OCI-LY1 (cell line): ENCODE measurements at regions not wholly inside any gene's neighbourhood (a gene's known extent, or its start where the extent isn't known, plus 50 kb on each side); places are given as distances from the start of the nearest gene placed in this dataset.

ENCODE experiments used
- H2AFZ ChIP-seq: fragments of 200-600 bp; sonication (generic), shearing (Covaris generic); 2 replicates; pipeline ENCODE4 v1.6.0; 2014; ENCODE audit warnings: antibody characterized with exemption, mild to moderate bottlenecking, low read length
- H3F3A ChIP-seq: fragments of 200-600 bp; sonication (generic), shearing (Covaris generic); 2 replicates; pipeline ENCODE4 v1.6.0; 2014; ENCODE audit warnings: mild to moderate bottlenecking, antibody characterized with exemption, low read length, moderate library complexity; ENCODE audit not compliant: insufficient read depth
- H3K27ac ChIP-seq: fragments of 200-600 bp; sonication (generic); 2 replicates; pipeline ENCODE4 v1.5.1; 2014; ENCODE audit warnings: low read length, mixed run types, mild to moderate bottlenecking, low read depth; ENCODE audit not compliant: poor library complexity, severe bottlenecking
- H3K27me3 ChIP-seq: fragments of 200-600 bp; sonication (generic); 2 replicates; pipeline ENCODE4 v1.6.0; 2014; ENCODE audit warnings: antibody characterized with exemption, mild to moderate bottlenecking, low read length, moderate library complexity; ENCODE audit not compliant: insufficient read depth
- H3K36me3 ChIP-seq: fragments of 200-600 bp; sonication (generic); 2 replicates; pipeline ENCODE4 v1.6.1; 2014; ENCODE audit warnings: mild to moderate bottlenecking, antibody characterized with exemption, low read length, moderate library complexity, mixed read lengths; ENCODE audit not compliant: insufficient read depth
- H3K4me1 ChIP-seq: fragments of 200-600 bp; sonication (generic); 2 replicates; pipeline ENCODE4 v1.5.1; 2014; ENCODE audit warnings: mild to moderate bottlenecking, low read length, moderate library complexity; ENCODE audit not compliant: insufficient read depth, severe bottlenecking
- H3K4me2 ChIP-seq: fragments of 200-600 bp; sonication (generic), shearing (Covaris generic); 2 replicates; pipeline ENCODE4 v1.6.1; 2014; ENCODE audit warnings: low read length
- H3K4me3 ChIP-seq: fragments of 200-600 bp; sonication (generic); 2 replicates; pipeline ENCODE4 v1.5.1; 2014; ENCODE audit warnings: low read length, low read depth, mild to moderate bottlenecking, mixed read lengths; ENCODE audit not compliant: poor library complexity, severe bottlenecking
- H3K79me2 ChIP-seq: fragments of 200-600 bp; shearing (Covaris generic); 2 replicates; pipeline ENCODE4 v1.6.1; 2016; ENCODE audit warnings: mixed run types, low read length, mixed read lengths; ENCODE audit not compliant: insufficient read depth
- H3K9ac ChIP-seq: fragments of 200-600 bp; sonication (generic), shearing (Covaris generic); 2 replicates; pipeline ENCODE4 v1.6.1; 2014; ENCODE audit warnings: mild to moderate bottlenecking, low read length, mixed read lengths
- H3K9me2 ChIP-seq: fragments of 200-600 bp; sonication (generic), shearing (Covaris generic); 2 replicates; pipeline ENCODE4 v1.6.1; 2014; ENCODE audit warnings: low read depth, mild to moderate bottlenecking, low read length, mixed read lengths
- H3K9me3 ChIP-seq: fragments of 200-600 bp; shearing (Covaris generic); 2 replicates; pipeline ENCODE4 v1.6.1; 2014; ENCODE audit warnings: low read length, mixed read lengths
- H4K20me1 ChIP-seq: fragments of 200-600 bp; sonication (generic), shearing (Covaris generic); 2 replicates; pipeline ENCODE4 v1.6.0; 2016; ENCODE audit warnings: mild to moderate bottlenecking, low read length; ENCODE audit not compliant: insufficient read depth
- EZH2 ChIP-seq: fragments of 200-600 bp; sonication (generic), shearing (Covaris generic); IDR thresholded peaks from 2 replicates; pipeline ENCODE4 v1.8.0; 2017; ENCODE audit warnings: borderline replicate concordance, mixed run types, mild to moderate bottlenecking, antibody characterized with exemption, low read length, moderate library complexity, mixed read lengths
- TF ChIP-seq, protein P1 (sequence below): fragments of 200-600 bp; sonication (generic), shearing (Covaris generic); IDR thresholded peaks from 2 replicates; pipeline ENCODE4 v1.5.1; 2017; ENCODE audit warnings: mild to moderate bottlenecking, antibody characterized with exemption, low read length, moderate library complexity, mixed read lengths

DNA sequence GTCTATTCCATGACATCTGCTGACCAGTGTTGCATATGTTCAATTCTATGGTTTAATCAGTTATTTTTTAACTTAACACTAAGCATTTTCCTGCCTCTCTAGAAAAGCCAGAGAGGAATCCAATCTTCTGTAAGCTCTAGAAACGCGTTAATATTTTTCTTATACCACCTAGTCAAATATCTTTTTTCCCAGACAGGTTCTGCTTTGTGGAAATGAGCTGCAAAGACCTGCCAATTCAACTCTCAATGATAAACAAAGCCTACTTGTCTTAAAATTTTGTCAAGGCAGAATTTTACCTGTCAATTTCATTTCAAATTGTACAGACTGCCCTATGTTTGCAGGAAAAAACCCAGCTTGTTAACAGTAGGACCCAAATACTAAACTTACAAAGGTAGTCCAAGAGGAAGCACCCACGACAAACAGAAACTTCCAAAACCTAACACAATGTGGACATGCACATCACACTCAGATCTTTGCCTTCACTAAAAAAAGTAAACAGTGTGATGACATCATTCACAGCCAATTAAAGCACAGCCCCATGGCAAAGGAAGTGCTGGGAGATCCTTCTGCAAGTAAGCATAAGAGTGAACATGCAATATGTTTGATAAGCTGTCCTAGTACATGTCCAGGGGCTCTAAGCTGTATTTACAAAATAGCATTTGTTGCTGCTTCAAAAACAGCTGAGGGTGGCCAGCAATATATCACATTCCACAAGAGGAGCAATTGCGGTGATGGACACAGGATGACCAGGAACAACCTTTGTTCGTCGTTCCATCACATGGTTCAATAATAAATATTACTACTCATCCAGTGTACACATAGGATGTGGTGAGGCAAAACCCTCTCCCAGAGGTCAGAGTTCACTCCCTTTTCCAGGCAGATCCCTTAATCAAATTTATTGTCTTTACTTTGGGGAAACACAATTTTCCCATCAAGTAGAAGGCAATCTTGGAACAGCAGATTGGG, 139.4 kb upstream of the TSC22D2 start:
- H3K4me3 ChIP-seq = no peak overlapping the region
- H3K4me1 ChIP-seq = no peaks in the 10 kb centered on the region
- H4K20me1 ChIP-seq = no peaks in the 10 kb centered on the region
- no peaks in the 10 kb centered on the region for H3K79me2 ChIP-seq
- H3K27me3 ChIP-seq = no peaks in the 10 kb centered on the region
- no peaks in the 10 kb centered on the region for H3K36me3 ChIP-seq
- no peaks in the 10 kb centered on the region for H3K9me2 ChIP-seq
- no peak overlapping the region for H3K4me2 ChIP-seq
- H3K9me3 ChIP-seq = no peaks in the 10 kb centered on the region
- no peaks in the 10 kb centered on the region for H3F3A ChIP-seq
- no peak overlapping the region for H3K9ac ChIP-seq
- H2AFZ ChIP-seq = no peak overlapping the region
- TF ChIP-seq EZH2 = no peak
- TF ChIP-seq, protein P1, sequence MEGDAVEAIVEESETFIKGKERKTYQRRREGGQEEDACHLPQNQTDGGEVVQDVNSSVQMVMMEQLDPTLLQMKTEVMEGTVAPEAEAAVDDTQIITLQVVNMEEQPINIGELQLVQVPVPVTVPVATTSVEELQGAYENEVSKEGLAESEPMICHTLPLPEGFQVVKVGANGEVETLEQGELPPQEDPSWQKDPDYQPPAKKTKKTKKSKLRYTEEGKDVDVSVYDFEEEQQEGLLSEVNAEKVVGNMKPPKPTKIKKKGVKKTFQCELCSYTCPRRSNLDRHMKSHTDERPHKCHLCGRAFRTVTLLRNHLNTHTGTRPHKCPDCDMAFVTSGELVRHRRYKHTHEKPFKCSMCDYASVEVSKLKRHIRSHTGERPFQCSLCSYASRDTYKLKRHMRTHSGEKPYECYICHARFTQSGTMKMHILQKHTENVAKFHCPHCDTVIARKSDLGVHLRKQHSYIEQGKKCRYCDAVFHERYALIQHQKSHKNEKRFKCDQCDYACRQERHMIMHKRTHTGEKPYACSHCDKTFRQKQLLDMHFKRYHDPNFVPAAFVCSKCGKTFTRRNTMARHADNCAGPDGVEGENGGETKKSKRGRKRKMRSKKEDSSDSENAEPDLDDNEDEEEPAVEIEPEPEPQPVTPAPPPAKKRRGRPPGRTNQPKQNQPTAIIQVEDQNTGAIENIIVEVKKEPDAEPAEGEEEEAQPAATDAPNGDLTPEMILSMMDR = no peak
- H3K27ac ChIP-seq = no peak overlapping the region

DNA sequence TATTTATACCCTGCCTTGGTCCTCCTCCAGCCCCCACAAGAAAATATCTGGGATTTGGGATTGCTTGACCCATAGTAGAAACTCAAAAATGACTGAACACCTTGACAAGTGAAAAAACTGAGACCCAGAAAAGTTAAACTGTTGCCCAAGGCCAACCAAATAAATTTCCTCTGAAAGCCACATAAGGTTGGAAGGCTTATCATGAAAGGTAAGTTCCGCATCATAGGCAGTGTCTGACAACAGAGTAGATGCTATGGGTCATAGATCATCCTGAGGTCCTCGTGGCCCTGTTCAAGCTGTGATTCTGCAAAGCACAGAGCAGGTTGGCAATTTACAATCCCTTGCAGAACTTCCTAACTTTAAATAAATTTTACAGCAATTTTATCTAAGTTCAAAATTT, 140.8 kb upstream of the TSC22D2 start:
- Histone ChIP-seq H2AFZ (no peak overlapping the region), H3K36me3 (no peaks in the 10 kb centered on the region), H3F3A (no peaks in the 10 kb centered on the region), H3K4me3 (no peak overlapping the region), H3K4me2 (no peak overlapping the region), H4K20me1 (no peaks in the 10 kb centered on the region), H3K27ac (no peak overlapping the region), H3K9me3 (no peaks in the 10 kb centered on the region), H3K79me2 (no peaks in the 10 kb centered on the region), H3K27me3 (no peaks in the 10 kb centered on the region), H3K9me2 (no peaks in the 10 kb centered on the region), H3K4me1 (no peaks in the 10 kb centered on the region), H3K9ac (no peak overlapping the region)
- TF ChIP-seq EZH2 = no peak
- TF ChIP-seq, protein P1 = no peak

DNA sequence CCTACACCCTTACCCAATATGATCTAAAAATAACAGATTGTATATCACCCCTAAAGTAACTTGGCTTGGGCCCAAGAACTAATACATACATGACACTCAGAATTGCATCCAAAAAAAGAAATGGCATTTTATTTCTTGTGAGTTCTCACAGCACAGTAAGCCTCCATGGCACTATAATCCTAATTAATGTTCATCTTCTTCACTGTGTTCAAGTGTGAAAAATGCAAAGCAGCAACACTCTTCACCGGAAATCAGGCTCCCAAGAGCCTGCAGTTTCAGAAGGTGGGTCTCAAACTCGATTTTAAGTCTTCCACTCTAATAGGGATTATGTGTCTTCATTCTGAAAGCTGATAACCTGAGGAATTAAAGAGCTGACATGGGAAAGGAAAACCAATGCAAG, 142.8 kb upstream of the TSC22D2 start:
- TF ChIP-seq EZH2 = no peak
- TF ChIP-seq, protein P1 = no peak
- H3K79me2 ChIP-seq = no peaks in the 10 kb centered on the region

More for the DNA sequence above, 142.8 kb upstream of the TSC22D2 start:
- Histone ChIP-seq H3K27ac (no peak overlapping the region), H3K9me3 (no peaks in the 10 kb centered on the region), H3K36me3 (no peaks in the 10 kb centered on the region), H3K27me3 (no peaks in the 10 kb centered on the region), H3K4me1 (no peaks in the 10 kb centered on the region), H3K9ac (no peak overlapping the region), H3K4me3 (no peak overlapping the region), H3F3A (no peaks in the 10 kb centered on the region), H4K20me1 (no peaks in the 10 kb centered on the region), H3K9me2 (no peaks in the 10 kb centered on the region), H3K4me2 (no peak overlapping the region), H2AFZ (no peak overlapping the region)
